Endodermal cell (in vitro differentiated cells): ENCODE measurements at regions not wholly inside any gene's neighbourhood (a gene's known extent, or its start where the extent isn't known, plus 50 kb on each side); places are given as distances from the start of the nearest gene placed in this dataset.

Source experiments
- DNase-seq: peaks from one replicate; pipeline ENCODE4 v3.0.0-alpha.2; 2017
- H3K27ac ChIP-seq: 2 replicates; pipeline ENCODE4 v1.5.1; 2013; ENCODE audit warnings: mild to moderate bottlenecking, low read depth, low read length, moderate library complexity
- H3K27me3 ChIP-seq: 2 replicates; pipeline ENCODE4 v1.6.1; 2013; ENCODE audit warnings: mild to moderate bottlenecking, low read length, moderate library complexity; ENCODE audit not compliant: insufficient read depth, control insufficient read depth, poor library complexity, severe bottlenecking
- H3K36me3 ChIP-seq: 2 replicates; pipeline ENCODE4 v1.7.0; 2013; ENCODE audit warnings: mild to moderate bottlenecking, low read length, moderate library complexity; ENCODE audit not compliant: control insufficient read depth, insufficient read depth
- H3K4me1 ChIP-seq: one replicate; pipeline ENCODE4 v1.7.0; 2013; ENCODE audit warnings: low read length; ENCODE audit not compliant: control insufficient read depth, insufficient read depth
- H3K4me3 ChIP-seq: 2 replicates; pipeline ENCODE4 v1.5.1; 2013; ENCODE audit warnings: mild to moderate bottlenecking, low read length, moderate library complexity
- H3K9ac ChIP-seq: 2 replicates; pipeline ENCODE4 v1.6.1; 2013; ENCODE audit warnings: mild to moderate bottlenecking, low read length, moderate library complexity; ENCODE audit not compliant: poor library complexity, severe bottlenecking; ENCODE audit errors: extremely low read depth
- H3K9me3 ChIP-seq: 2 replicates; pipeline ENCODE4 v1.6.1; 2013; ENCODE audit warnings: mild to moderate bottlenecking, low read length, moderate library complexity; ENCODE audit not compliant: control insufficient read depth
- H3K27ac Mint-ChIP-seq: 2 replicates; pipeline ENCODE4 v1.8.0; 2020; ENCODE audit warnings: mixed read lengths
- H3K27me3 Mint-ChIP-seq: 2 replicates; pipeline ENCODE4 v1.8.0; 2021; ENCODE audit warnings: mild to moderate bottlenecking, mixed read lengths; ENCODE audit not compliant: insufficient read depth
- H3K36me3 Mint-ChIP-seq: 2 replicates; pipeline ENCODE4 v1.8.0; 2020; ENCODE audit warnings: low read depth, mixed read lengths
- H3K4me1 Mint-ChIP-seq: 2 replicates; pipeline ENCODE4 v1.8.0; 2020; ENCODE audit warnings: mixed read lengths
- H3K4me3 Mint-ChIP-seq: 2 replicates; pipeline ENCODE4 v1.8.0; 2020; ENCODE audit warnings: mild to moderate bottlenecking, moderate library complexity, mixed read lengths
- H3K9me3 Mint-ChIP-seq: 2 replicates; pipeline ENCODE4 v1.8.0; 2020; ENCODE audit warnings: mild to moderate bottlenecking, mixed read lengths
- WGBS, 2 experiments: methylation state at CpG; one replicate each; pipeline versions ENCODE4 v1.1.5 to v1.1.7; 2013; ENCODE audit warnings: missing lambda C conversion rate in 2 of 2, mixed read lengths in 1 of 2; ENCODE audit not compliant: insufficient coverage in 1 of 2, insufficient read length in 1 of 2; 5-methylcytosine and 5-hydroxymethylcytosine counted together
- TF ChIP-seq, protein P1 (sequence below): fragments of 200-600 bp; sonication (generic); conservative IDR thresholded peaks from 2 replicates; pipeline ENCODE4 v1.5.0; 2021; ENCODE audit warnings: antibody characterized with exemption, mild to moderate bottlenecking

DNA sequence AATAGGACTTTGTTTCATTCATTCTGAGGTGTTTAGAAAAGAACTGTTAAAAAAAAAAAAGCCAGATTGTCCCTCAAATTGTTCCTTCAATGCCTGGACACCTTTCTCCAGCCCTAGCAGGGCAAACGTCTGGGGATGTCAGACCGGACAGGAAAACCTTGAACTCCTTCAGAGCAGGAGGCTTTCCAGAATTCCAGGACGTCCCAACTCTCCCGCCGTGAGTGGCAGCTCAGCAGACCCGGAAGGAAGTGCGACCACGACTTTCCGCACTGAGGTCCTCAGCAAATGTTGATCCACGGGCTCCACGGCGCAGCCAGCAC, 139.1 kb downstream of the DLL1 start:
- Histone ChIP-seq H3K36me3 (no peaks in the 10 kb centered on the region), H3K27me3 (no peaks in the 10 kb centered on the region), H3K27ac (peak overlapping the region; percentile 92), H3K9ac (no peak overlapping the region), H3K9me3 (no peaks in the 10 kb centered on the region), H3K4me1 (peaks cover 13% of the 10 kb centered on the region), H3K4me3 (no peak overlapping the region)
- Mint-ChIP-seq H3K9me3 (no peaks in the 10 kb centered on the region), H3K4me1 (peaks cover 31% of the 10 kb centered on the region), H3K27ac (no peak overlapping the region), H3K36me3 (no peaks in the 10 kb centered on the region), H3K27me3 (peaks cover 10% of the 10 kb centered on the region), H3K4me3 (no peak overlapping the region)
- WGBS, 2 experiments: 81 to 85% methylated on average over 12 of the region's 12 CpGs
- DNase-seq: peak; percentile 47
- TF ChIP-seq, protein P1, sequence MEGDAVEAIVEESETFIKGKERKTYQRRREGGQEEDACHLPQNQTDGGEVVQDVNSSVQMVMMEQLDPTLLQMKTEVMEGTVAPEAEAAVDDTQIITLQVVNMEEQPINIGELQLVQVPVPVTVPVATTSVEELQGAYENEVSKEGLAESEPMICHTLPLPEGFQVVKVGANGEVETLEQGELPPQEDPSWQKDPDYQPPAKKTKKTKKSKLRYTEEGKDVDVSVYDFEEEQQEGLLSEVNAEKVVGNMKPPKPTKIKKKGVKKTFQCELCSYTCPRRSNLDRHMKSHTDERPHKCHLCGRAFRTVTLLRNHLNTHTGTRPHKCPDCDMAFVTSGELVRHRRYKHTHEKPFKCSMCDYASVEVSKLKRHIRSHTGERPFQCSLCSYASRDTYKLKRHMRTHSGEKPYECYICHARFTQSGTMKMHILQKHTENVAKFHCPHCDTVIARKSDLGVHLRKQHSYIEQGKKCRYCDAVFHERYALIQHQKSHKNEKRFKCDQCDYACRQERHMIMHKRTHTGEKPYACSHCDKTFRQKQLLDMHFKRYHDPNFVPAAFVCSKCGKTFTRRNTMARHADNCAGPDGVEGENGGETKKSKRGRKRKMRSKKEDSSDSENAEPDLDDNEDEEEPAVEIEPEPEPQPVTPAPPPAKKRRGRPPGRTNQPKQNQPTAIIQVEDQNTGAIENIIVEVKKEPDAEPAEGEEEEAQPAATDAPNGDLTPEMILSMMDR: no peak

DNA sequence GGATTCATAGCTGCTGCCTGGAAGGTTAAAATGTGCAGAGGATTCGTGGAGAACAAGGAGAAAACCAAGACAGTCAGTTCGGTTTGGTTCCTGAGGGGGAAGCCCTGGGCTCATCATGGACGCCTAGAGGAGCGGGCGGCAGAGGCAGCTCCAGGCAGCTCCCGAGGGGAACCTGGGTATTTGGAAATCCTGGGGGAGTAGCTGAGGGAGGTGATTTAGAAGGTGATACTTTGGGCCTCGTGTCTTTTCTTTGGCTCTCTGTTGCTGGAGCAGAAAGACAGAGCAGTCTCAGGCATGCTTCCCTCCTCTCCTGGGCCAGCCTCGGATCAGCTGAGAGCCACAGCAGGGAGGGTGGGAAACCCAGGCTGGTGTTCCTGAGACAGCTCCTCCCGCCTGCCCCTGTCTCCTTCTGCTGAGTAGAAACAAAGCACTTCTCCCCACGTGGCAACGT, 139.5 kb downstream of the DLL1 start:
- no peak overlapping the region for H3K4me3 ChIP-seq
- Mint-ChIP-seq H3K4me3 (no peak overlapping the region), H3K4me1 (peaks cover 31% of the 10 kb centered on the region), H3K9me3 (no peaks in the 10 kb centered on the region), H3K27ac (peak overlapping the region; percentile 52), H3K36me3 (no peaks in the 10 kb centered on the region), H3K27me3 (peaks cover 10% of the 10 kb centered on the region)
- peak; percentile 69 for DNase-seq
- no peaks in the 10 kb centered on the region for H3K36me3 ChIP-seq
- H3K27me3 ChIP-seq: no peaks in the 10 kb centered on the region
- WGBS, 2 experiments: 61 to 77% methylated on average over 9 to 11 of the region's 11 CpGs
- H3K27ac ChIP-seq: peak overlapping the region; percentile 69
- no peaks in the 10 kb centered on the region for H3K9me3 ChIP-seq
- H3K4me1 ChIP-seq: peaks cover 13% of the 10 kb centered on the region
- no peak overlapping the region for H3K9ac ChIP-seq
- TF ChIP-seq, protein P1: no peak

DNA sequence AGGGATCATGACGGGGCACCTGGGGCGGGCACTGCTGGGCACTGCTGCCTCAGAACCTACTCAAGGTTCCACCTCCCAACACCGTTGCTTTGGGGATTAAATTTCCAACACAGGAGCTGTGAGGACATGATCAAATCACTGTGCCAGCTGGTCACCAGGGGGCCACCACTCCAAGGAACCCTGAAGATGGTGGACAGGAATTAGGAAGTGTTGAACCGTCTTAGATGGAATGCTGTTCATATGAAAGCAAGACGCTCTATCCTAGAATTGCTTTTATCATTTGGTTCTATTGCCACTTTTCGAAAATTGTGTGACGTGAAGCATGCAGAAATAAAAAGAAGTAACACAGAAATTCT, 140.3 kb downstream of the DLL1 start:
- Mint-ChIP-seq H3K27ac (no peak overlapping the region), H3K4me1 (peaks cover 31% of the 10 kb centered on the region)

More for the DNA sequence above, 140.3 kb downstream of the DLL1 start:
- H3K27me3 Mint-ChIP-seq: peaks cover 10% of the 10 kb centered on the region
- Histone ChIP-seq H3K27me3 (no peaks in the 10 kb centered on the region), H3K4me3 (no peak overlapping the region), H3K9me3 (no peaks in the 10 kb centered on the region), H3K27ac (no peak overlapping the region), H3K36me3 (no peaks in the 10 kb centered on the region), H3K9ac (no peak overlapping the region), H3K4me1 (peaks cover 13% of the 10 kb centered on the region)
- WGBS, 2 experiments: 82 to 97% methylated on average over 4 to 7 of the region's 7 CpGs
- H3K36me3 Mint-ChIP-seq: no peaks in the 10 kb centered on the region
- DNase-seq: peak; percentile 38
- no peak overlapping the region for H3K4me3 Mint-ChIP-seq
- TF ChIP-seq, protein P1: peak; percentile 28
- H3K9me3 Mint-ChIP-seq: no peaks in the 10 kb centered on the region
